ENCODE measurements at regions not wholly inside any gene's neighbourhood (a gene's known extent, or its start where the extent isn't known, plus 50 kb on each side); places are given as distances from the start of the nearest gene placed in this dataset.
A peak's percentile ranks its signal among the peaks of the same experiment; 100 is the strongest.
"Not testable (repeated sequence)": the region's sequence is repeated elsewhere in the genome, so short reads cannot be mapped to it uniquely, and the experiment has no call there.

GRCh38 chr22:26806445-26807175 is 149.2 kb downstream of the MIAT start:
- no peak for DNase-seq (ENCODE audit: low read depth)

- DNase-seq (ENCODE audit: low read depth): no peak
Observed at GRCh38 chr22:26811647-26811992, 154.2 kb downstream of the MIAT start.

- peak; percentile 51 for DNase-seq (ENCODE audit: low read depth)
Observed at GRCh38 chr22:26812731-26813130, 155.3 kb downstream of the MIAT start.

GRCh38 chr22:26816726-26817125 is 159.3 kb downstream of the MIAT start:
- no peak for DNase-seq (ENCODE audit: low read depth)

- no peak for DNase-seq (ENCODE audit: low read depth)
Observed at GRCh38 chr22:26817926-26818325, 160.5 kb downstream of the MIAT start.

GRCh38 chr22:26821854-26822253 is 164.5 kb downstream of the MIAT start:
- no peak for DNase-seq (ENCODE audit: low read depth)

GRCh38 chr22:26822313-26822712 is 164.9 kb downstream of the MIAT start:
- no peak for DNase-seq (ENCODE audit: low read depth)

- no peak for DNase-seq (ENCODE audit: low read depth)
Observed at GRCh38 chr22:26823966-26824365, 166.6 kb downstream of the MIAT start.

GRCh38 chr22:26825960-26826935 is 168.9 kb downstream of the MIAT start:
- DNase-seq (ENCODE audit: low read depth): peak; percentile 51

GRCh38 chr22:26827611-26828010 is 170.2 kb downstream of the MIAT start:
- DNase-seq (ENCODE audit: low read depth): no peak

GRCh38 chr22:26828311-26828710 is 170.9 kb downstream of the MIAT start:
- DNase-seq (ENCODE audit: low read depth): peak; percentile 42

- no peak for DNase-seq (ENCODE audit: low read depth)
Observed at GRCh38 chr22:26830837-26831236, 173.4 kb downstream of the MIAT start.

- no peak for DNase-seq (ENCODE audit: low read depth)
Observed at GRCh38 chr22:26835023-26835422, 177.6 kb downstream of the MIAT start.

- DNase-seq (ENCODE audit: low read depth): peak; percentile 52
Observed at GRCh38 chr22:26835929-26836528, 178.6 kb downstream of the MIAT start.

- no peak for DNase-seq (ENCODE audit: low read depth)
Observed at GRCh38 chr22:26837784-26838470, 180.5 kb downstream of the MIAT start.

GRCh38 chr22:26838471-26838825 is 181.1 kb downstream of the MIAT start:
- DNase-seq (ENCODE audit: low read depth): no peak

GRCh38 chr22:26839216-26839615 is 181.8 kb downstream of the MIAT start:
- DNase-seq (ENCODE audit: low read depth): no peak

- DNase-seq (ENCODE audit: low read depth): not testable (repeated sequence)
Observed at GRCh38 chr22:26840770-26841169, 183.4 kb downstream of the MIAT start.

- DNase-seq (ENCODE audit: low read depth): no peak
Observed at GRCh38 chr22:26842103-26842502, 184.7 kb downstream of the MIAT start.

- DNase-seq (ENCODE audit: low read depth): no peak
Observed at GRCh38 chr22:26845021-26845743, 187.8 kb downstream of the MIAT start.

GRCh38 chr22:26846076-26846475 is 188.7 kb downstream of the MIAT start:
- no peak for DNase-seq (ENCODE audit: low read depth)

GRCh38 chr22:26846645-26847044 is 189.3 kb downstream of the MIAT start:
- peak; percentile 13 for DNase-seq (ENCODE audit: low read depth)

Data from EH (cell line).